ENCODE measurements at regions not wholly inside any gene's neighbourhood (a gene's known extent, or its start where the extent isn't known, plus 50 kb on each side); places are given as distances from the start of the nearest gene placed in this dataset.

DNA sequence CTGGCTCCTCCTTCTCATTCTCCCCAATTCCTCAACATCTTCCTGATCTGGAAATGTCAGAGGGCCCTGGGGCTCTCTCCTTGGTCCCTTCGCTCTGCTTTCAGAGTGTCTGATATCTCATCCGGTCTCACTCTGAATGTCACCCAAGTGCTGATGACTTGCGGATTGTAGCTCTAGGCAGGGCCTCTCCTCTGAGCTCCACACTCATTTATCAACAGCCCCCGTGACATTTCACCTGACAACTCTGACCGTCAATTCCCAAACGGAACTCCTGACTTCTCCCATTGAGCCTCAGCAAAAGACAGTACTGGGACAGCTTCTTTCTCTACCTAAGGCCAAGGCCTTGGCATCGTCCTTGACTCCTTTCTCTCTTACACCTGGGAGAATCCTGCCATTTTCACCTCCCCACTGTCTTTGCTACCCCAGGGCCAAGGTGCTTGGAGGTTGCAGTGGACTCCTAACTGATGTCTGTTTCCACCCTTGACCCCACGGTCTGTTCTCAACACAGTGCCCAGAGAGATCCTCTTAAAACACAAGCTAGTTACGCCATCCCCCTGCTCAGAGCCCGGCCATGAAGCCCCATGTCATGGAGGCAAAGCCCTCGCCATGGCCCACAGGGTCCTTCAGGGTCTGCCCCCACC lies 57.5 kb upstream of the THY1 start:
- no peak overlapping the region for H3K4me3 ChIP-seq (ENCODE audit: low read length)
- H3K4me1 ChIP-seq (ENCODE audit: insufficient read depth, low read length) = peaks cover 2% of the 10 kb centered on the region
- H3K27me3 ChIP-seq (ENCODE audit: insufficient read depth, low read length) = peaks cover 23% of the 10 kb centered on the region
- no peaks in the 10 kb centered on the region for H3K9me3 ChIP-seq (ENCODE audit: low read length)
- H3K36me3 ChIP-seq (ENCODE audit: insufficient read depth, low read length) = no peaks in the 10 kb centered on the region
- H2AFZ ChIP-seq (ENCODE audit: low read depth, low read length) = no peak overlapping the region

DNA sequence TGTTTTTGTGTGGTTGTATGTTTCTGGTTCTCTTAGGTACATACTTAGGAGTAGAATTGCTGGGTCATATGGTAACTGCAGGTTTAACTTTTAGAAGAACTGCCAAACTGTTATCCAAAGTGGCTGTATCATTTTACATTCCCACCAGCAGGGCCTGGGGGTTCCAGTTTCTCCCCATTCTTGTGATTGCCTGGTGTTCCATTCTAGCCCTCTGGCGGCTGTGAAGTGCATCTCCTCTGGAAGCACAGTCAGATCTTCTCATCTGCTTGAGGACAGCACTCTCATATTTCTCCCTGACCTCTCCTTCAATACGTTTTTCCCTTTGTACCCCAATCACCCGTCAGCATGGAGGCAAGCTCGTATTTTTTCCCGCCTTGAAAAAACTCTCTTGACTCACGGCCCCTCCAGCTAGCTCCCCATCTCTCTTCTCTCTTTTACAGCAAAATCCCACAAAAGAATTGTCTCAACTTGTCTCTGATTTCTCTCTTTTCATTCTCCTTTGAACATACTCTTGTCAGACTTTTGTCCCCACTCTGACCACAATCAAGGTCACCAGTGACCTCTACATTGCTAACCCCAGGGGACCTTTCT lies 56.8 kb upstream of the THY1 start:
- H3K9me3 ChIP-seq (ENCODE audit: low read length) = no peaks in the 10 kb centered on the region
- peaks cover 23% of the 10 kb centered on the region for H3K27me3 ChIP-seq (ENCODE audit: insufficient read depth, low read length)
- no peaks in the 10 kb centered on the region for H3K36me3 ChIP-seq (ENCODE audit: insufficient read depth, low read length)

DNA sequence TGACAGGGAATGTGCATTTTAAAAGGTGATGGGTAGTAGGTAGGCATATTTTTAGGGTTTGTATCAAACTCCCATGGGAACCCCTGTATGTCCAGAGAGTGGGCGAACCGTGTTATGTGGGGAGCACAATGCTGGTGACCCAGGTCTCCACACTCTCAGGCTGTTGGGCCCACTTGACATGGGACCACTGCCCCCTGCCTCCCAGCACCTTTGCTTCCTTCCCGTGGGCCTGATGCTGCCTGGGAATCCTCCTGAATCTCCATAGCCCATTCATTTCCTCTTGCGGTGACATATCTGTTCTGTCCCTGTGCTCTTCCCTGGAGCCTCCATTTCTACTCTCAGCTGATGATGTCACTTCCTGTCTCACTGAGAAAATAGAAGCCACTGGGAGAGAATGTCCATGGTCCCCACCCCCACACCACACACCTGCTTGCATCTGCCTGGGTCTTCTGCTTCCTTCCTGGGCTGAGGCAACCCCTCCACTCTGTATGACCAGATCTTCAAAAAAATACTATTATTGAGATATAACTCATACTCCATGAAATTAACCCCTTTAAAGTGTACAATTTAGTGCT lies 55.8 kb upstream of the THY1 start:
- no peak overlapping the region for H3K4me3 ChIP-seq (ENCODE audit: low read length)
- peaks cover 23% of the 10 kb centered on the region for H3K27me3 ChIP-seq (ENCODE audit: insufficient read depth, low read length)
- no peaks in the 10 kb centered on the region for H3K36me3 ChIP-seq (ENCODE audit: insufficient read depth, low read length)
- H3K9me3 ChIP-seq (ENCODE audit: low read length) = no peaks in the 10 kb centered on the region
- no peak overlapping the region for H2AFZ ChIP-seq (ENCODE audit: low read depth, low read length)
- peaks cover 6% of the 10 kb centered on the region for H3K4me1 ChIP-seq (ENCODE audit: insufficient read depth, low read length)

More for the DNA sequence above, 56.8 kb upstream of the THY1 start:
- Histone ChIP-seq H3K4me1 (ENCODE audit: insufficient read depth, low read length) (peaks cover 6% of the 10 kb centered on the region), H3K4me3 (ENCODE audit: low read length) (no peak overlapping the region), H2AFZ (ENCODE audit: low read depth, low read length) (no peak overlapping the region)

DNA sequence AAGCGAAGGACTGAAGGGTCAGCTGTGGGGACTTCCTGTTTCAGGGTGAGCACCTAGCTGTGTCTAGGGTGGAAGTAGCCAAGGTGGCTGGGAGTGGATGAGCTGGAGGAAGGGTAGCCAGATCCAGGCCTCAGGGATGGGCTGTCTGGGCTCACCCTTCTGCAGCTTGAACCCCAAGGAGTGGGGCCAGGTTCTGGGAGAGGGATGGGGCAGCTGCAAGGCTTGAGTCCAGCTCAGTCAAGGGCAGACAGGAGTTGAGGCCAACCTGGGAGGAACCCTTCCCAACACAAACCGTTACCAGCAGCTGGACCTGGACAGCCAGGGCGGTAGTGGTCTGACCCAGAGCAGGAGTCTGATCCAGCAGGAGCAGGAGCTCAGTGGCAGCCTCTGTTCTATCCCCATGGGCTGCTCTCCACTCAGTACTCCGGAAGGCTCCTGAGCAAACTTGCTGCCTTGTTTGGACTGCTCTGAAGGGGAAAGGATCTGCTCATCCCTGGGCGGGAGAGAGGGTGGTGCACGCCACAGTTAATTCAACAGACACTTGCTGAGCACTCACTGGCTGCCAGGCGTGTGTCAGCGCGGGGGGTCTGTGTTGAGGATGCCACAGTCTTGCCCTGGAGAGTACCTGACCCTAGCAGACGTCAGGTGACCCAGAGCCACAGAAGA lies 53.8 kb upstream of the THY1 start:
- no peaks in the 10 kb centered on the region for H3K36me3 ChIP-seq (ENCODE audit: insufficient read depth, low read length)
- no peaks in the 10 kb centered on the region for H3K9me3 ChIP-seq (ENCODE audit: low read length)
- no peak overlapping the region for H3K4me3 ChIP-seq (ENCODE audit: low read length)
- peaks cover 14% of the 10 kb centered on the region for H3K27me3 ChIP-seq (ENCODE audit: insufficient read depth, low read length)
- peaks cover 6% of the 10 kb centered on the region for H3K4me1 ChIP-seq (ENCODE audit: insufficient read depth, low read length)
- no peak overlapping the region for H2AFZ ChIP-seq (ENCODE audit: low read depth, low read length)

DNA sequence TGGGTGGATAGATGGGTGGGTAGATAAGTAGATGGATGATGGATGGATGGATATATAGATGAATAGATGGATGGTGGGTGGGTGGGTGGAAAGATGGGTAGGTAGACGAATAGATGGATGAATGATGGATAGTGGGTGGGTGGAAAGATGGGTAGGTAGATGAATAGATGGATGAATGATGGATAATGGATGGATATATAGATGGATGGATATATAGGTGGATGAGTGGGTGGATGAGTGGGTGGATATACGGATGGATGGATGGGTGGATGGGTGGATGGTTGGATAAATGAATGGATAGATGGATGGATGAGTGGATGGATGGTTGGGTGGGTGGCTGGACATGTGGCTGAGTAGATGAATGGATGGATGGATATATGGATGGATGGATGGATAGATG lies 53.1 kb upstream of the THY1 start:
- Histone ChIP-seq H2AFZ (ENCODE audit: low read depth, low read length) (no peak overlapping the region), H3K27me3 (ENCODE audit: insufficient read depth, low read length) (peaks cover 13% of the 10 kb centered on the region)

DNA sequence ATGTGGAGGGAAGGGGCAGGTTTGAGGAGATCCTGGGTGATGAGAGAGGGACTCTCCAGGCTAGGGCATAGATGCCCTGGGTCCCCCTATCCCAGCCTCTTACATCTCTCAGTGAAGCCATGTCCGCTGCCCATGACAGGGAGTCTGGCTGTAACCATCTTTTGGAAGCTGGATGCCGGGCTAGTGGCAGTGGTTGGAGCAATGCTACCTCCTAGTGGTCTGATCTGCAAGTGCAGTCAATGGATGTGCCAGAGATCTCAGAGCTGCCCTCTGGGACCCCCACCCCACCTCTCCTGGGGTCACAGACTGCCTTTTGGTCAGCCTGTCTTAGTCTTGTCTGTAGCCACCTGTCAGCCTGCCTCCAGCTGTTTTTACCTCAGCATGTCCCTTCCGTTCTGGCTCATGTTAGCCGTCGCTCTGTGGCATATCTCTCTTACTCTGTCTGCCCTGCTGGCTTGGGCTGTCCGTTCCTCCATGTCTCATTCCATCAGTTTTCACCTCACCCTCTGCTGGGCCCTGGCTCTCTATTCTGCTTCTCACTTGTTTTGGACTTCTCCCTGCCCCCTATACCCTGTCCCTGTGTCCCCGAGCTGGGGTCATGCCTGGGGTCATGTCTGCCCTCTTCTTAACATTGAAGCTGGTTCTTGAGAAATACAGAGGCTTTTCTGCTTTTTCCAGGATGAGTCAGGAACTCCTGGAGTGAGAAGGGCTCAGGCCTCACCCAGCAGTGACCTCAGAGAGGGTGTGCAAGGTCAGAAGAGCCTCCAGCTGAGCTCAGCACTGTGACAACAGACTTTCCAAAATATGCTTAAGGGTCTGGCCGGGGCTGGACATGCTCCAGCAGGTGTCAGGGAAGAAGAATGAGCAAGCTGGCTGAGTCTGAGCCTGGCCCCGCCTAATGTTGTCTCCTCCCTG lies 52.0 kb upstream of the THY1 start:
- Histone ChIP-seq H3K4me3 (ENCODE audit: low read length) (no peak overlapping the region), H3K9me3 (ENCODE audit: low read length) (no peaks in the 10 kb centered on the region), H3K4me1 (ENCODE audit: insufficient read depth, low read length) (peaks cover 5% of the 10 kb centered on the region), H2AFZ (ENCODE audit: low read depth, low read length) (no peak overlapping the region), H3K27me3 (ENCODE audit: insufficient read depth, low read length) (peaks cover 13% of the 10 kb centered on the region), H3K36me3 (ENCODE audit: insufficient read depth, low read length) (no peaks in the 10 kb centered on the region)

More for the DNA sequence above, 53.1 kb upstream of the THY1 start:
- Histone ChIP-seq H3K4me1 (ENCODE audit: insufficient read depth, low read length) (peaks cover 5% of the 10 kb centered on the region), H3K4me3 (ENCODE audit: low read length) (no peak overlapping the region), H3K9me3 (ENCODE audit: low read length) (no peaks in the 10 kb centered on the region), H3K36me3 (ENCODE audit: insufficient read depth, low read length) (no peaks in the 10 kb centered on the region)

DNA sequence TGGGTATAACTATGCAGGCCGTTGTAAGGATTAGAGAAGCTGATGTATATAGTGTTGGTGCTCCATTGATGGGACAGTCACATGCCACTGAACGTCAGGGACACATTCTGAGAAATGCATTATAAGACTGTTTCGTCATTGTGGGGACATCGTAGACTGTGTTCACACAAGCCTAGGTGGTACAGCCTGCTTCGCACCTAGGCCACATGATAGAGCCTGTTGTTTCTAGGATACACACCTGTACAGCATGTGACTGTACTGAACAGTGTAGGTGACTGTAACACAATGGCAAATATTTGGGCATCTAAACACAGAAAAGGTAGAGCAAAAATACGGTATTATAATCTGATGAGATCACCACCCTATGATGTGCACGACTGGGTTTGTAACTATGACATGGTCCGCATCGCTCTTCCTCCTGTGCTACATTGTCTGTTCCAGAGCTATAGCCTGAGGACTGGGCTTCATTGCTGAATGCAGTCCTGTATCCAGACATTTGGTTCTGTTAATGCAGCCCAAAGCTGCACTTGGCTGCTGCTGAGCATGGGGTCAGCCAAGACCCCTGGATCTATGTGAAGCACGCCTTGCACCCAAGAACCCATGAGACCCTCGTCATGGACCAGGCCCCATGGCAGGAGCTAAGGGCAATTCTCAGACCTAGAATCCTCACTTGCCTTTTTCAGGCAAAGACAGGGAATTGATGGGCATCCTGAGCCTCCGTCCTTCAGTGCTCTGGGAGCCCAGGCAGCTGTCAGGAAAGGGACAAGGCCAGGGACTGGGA lies 51.1 kb upstream of the THY1 start:
- H3K27me3 ChIP-seq (ENCODE audit: insufficient read depth, low read length) = peaks cover 13% of the 10 kb centered on the region
- H3K9me3 ChIP-seq (ENCODE audit: low read length) = no peaks in the 10 kb centered on the region
- peaks cover 5% of the 10 kb centered on the region for H3K4me1 ChIP-seq (ENCODE audit: insufficient read depth, low read length)
- no peak overlapping the region for H3K4me3 ChIP-seq (ENCODE audit: low read length)
- no peaks in the 10 kb centered on the region for H3K36me3 ChIP-seq (ENCODE audit: insufficient read depth, low read length)
- H2AFZ ChIP-seq (ENCODE audit: low read depth, low read length) = no peak overlapping the region

DNA sequence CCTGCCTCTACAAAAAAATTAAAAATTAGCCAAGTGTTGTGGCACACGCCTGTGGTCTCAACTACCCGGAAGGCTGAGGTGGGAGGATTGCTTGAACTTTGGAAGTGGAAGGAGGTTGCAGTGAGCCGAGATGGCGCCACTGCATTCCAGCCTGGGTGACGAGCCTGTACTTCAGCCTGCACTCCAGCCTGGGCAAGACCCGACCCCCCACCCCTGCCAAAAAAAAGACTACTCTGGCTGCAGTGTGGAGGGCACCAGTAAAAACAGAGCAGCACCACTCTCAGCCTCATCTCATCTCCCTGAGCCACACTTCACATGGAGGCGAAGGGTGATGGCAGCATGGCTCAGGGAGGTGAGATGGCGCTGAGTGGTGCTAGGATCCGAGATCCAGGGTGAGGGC lies 50.3 kb upstream of the THY1 start:
- no peak overlapping the region for H3K4me3 ChIP-seq (ENCODE audit: low read length)
- no peak overlapping the region for H2AFZ ChIP-seq (ENCODE audit: low read depth, low read length)
- peaks cover 5% of the 10 kb centered on the region for H3K4me1 ChIP-seq (ENCODE audit: insufficient read depth, low read length)
- no peaks in the 10 kb centered on the region for H3K9me3 ChIP-seq (ENCODE audit: low read length)
- H3K36me3 ChIP-seq (ENCODE audit: insufficient read depth, low read length) = no peaks in the 10 kb centered on the region
- H3K27me3 ChIP-seq (ENCODE audit: insufficient read depth, low read length) = peaks cover 13% of the 10 kb centered on the region

DNA sequence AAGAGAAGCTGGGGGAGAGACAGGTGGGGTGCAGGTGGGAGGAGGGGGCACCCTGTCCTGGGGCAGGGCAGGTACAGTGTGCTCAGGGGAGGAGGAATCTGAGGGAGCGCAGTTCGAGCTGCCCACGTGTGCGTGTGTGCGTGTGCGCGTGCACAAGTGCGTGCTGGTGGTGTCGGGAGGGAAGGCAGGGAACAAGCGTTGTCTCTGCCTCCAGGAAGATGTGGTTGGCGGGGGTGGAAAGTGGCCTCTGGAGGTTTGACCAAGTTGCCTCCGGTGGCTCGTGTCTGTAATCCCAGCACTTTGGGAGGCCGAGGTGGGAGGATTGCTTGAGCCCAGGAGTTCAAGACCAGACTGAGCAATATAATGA lies 49.9 kb upstream of the THY1 start:
- H3K4me1 ChIP-seq (ENCODE audit: insufficient read depth, low read length) = peaks cover 5% of the 10 kb centered on the region
- no peak overlapping the region for H3K4me3 ChIP-seq (ENCODE audit: low read length)
- H3K27me3 ChIP-seq (ENCODE audit: insufficient read depth, low read length) = peaks cover 13% of the 10 kb centered on the region
- H3K36me3 ChIP-seq (ENCODE audit: insufficient read depth, low read length) = no peaks in the 10 kb centered on the region
- no peaks in the 10 kb centered on the region for H3K9me3 ChIP-seq (ENCODE audit: low read length)
- no peak overlapping the region for H2AFZ ChIP-seq (ENCODE audit: low read depth, low read length)

Data from neuron (in vitro differentiated cells).